Bone marrow (tissue), 2 donors: ENCODE measurements at regions not wholly inside any gene's neighbourhood (a gene's known extent, or its start where the extent isn't known, plus 50 kb on each side); places are given as distances from the start of the nearest gene placed in this dataset.
"Not testable (repeated sequence)": the region's sequence is repeated elsewhere in the genome, so short reads cannot be mapped to it uniquely, and the experiment has no call there.

Experiments
- DNase-seq, 2 donors: peaks; one replicate each; lab custom pipeline; 2025; lab: John Stamatoyannopoulos, UW

DNA sequence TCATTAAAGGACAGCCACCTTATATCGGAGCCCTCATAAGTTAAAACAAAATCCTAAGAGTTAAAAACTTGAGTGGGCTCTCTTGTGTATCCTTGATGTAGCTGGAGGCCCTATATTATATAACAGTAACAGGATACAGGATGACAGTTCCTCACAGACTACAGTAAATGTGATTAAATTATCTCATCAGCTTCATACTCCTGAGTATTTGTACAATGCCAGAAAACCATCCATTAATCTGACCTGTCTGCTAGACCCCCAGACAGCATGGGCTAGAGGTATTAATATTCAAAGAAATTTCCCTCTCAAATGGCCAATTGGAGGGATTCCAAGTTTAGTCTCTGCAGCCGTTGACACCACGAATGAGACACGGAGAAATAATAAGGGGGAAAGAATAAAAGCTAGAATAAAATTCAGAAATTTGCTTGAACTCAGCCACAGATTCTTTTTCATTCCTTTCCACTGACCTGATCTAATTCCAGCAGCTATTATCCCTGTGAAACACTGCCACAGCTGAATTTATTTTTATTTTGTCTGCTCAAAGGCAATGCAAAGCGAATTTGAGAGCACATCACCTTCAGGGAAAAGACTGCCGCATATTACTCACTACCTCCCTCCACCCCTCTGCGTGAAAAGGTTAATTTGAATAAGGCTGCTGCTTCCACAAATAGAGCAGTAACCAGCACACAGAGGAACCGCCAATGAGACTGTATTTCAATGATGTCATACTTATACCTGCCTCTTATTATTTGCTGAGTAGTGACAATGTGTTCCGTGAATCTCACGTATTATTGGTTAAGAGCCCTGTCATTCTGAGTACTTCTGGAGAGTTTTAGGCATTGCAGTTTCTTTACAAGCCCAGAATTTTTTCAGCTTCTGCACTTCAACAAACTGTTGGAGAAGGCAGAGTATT lies 155.9 kb upstream of the KLF12 start:
- DNase-seq = no peak

- no peak for DNase-seq
These were observed 154.9 kb upstream of the KLF12 start for GRCh38 chr13:74289107-74289506.

DNA sequence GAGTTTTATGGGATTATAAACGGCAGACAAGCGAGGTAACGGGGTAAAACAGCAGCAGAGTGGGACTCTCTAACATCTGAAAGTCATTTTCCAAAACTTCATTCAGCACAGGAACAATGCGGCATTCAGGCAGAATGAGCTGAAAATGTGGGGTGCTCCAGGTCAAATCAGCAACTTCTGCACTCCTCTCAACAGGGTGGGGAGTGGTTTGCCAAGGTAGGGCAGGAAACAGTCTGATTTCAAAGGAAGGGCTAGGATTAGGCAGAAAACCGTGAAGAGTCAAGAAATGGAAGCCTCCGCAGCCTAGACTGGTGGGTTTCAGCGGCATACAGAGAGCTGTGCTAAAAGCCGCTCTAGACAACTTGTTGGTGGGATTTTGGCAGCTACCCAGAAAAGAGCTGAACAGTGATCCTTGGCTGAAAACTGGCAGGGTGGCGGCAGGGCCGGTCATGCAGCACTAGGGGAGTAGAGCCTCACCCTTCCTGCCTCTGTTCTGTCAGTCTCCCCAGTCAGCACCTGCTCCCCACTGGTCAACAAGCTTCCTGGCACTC lies 154.2 kb upstream of the KLF12 start:
- DNase-seq = no peak

DNA sequence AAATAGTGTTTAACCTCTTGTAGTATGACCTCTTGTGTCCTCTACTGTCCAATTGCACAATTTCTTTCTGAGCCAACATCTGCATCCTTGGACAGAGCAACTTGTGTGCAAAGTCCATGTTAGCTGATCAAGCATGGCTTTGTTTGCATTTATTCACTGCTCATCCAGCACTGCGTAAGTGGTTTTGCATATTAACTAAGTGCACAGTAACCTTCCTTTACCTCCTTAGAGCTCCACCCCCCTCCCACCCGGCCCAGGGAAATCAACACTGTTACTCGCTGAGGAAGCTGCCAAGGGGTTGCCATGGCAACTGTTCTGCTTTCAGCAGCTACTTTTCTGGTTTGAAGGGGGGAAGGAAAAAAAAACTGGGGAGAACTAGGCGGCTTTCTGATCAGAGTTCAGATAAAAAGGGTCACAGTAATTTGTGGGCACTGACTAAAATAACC lies 153.5 kb upstream of the KLF12 start:
- DNase-seq = no peak

- DNase-seq = no peak
These were observed 146.7 kb upstream of the KLF12 start for GRCh38 chr13:74280795-74281490.

DNA sequence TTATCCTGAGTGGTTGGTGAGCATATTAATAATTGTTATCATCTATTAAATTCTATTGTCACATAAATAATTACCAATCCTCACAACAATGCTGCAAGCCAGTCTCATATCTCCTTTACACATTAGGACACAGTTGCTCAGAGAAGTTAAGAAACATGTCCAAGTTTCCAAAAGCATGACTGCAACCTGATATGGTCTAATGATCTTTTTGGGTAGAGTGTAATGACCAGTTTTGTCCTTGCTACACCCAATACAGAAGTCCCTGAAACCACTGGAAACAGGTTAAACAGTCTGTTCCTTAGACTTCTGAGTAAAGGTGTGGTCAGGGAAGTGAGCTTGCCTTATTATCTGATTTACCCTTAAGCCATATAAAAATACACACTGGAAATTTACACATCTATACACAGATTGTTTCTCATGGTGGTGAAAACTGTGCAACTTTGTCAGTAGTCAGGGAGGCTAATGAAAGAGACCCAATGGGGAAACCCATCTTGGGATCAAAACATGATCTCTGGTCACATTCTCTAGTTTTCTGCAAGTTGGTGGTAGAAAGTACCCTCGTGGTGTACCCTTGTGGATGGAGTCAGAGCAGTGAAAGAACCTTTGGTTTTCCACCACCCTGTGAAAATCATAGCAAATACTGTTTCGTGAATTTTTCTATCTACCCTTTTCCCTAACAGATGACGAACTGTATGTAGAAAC lies 146.0 kb upstream of the KLF12 start:
- DNase-seq = no peak

DNA sequence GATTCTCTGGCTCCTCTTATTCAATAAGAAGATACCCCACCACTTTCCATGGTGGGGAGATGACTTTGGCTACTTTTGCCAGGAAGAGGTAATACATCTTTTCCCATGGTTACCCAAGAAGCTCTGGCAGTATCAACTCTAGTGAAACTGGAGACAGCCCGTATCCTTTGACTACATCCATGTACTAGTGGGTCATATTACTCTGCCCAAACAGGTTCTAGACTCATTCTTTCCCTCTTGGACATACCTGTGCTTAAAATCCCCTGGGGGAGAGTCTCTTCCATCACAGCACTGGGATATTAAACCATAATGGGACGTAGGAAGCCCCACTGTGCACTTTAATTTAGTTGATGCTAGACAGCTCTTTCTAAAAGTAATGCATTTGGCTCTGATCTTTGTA lies 144.7 kb upstream of the KLF12 start:
- DNase-seq = no peak

GRCh38 chr13:74274916-74275315 lies 140.7 kb upstream of the KLF12 start:
- DNase-seq = no peak

DNA sequence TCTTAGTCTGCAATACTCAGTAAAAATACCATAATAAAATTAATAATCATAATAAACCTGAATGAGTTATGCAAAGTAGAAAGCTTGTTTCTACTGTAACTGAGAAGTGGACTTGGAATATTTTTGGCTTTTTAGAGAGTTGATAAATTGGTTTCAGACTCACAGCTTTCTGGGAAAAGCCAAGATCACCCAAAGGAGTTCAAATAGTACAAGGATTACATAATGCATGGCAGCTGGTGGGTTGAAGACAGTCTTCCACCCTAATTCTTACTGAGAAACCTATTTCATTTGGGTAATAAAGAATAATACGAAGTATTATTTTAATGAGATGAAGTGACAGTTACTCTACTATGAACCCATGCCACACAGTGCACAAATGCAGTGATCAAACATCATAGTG lies 139.4 kb upstream of the KLF12 start:
- no peak for DNase-seq

GRCh38 chr13:74272826-74273225 lies 138.6 kb upstream of the KLF12 start:
- no peak for DNase-seq

DNA sequence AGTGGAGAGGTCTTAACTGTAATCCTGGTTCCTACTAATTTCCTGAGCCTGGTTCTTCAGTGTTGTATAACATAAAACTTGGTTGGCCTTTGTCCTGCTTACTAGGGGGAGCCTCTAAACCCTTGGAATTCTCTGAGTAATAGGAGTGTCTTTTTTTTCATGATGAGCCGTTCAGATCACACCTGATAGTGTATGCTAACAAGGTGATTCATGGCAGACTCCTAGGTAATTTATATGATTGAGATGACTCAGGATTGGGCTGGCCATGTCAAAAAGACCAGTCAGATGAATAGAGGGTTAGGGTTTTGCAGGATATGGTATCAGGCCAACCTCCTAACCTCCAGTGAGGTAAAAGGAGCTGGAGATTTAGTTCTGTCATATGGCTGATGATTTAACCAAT lies 135.8 kb upstream of the KLF12 start:
- DNase-seq = no peak

DNA sequence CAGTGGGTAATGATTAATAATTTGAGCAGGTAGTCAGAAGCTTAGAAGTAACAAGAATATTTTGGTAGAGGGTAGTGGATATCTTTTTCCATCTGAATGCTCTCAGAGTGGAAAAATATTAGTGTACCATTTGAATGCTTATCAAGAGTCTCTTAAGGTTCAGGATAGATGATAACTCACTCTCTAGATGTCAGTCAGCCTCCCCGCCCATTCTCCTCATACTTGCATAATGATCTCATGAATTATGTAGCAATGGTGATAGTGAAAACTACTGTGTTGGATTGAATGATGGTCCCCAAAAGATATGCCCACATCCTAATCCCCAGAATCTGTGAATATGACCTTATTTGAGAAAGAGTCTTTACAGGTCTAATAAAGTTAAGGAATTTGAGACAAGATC lies 132.7 kb upstream of the KLF12 start:
- DNase-seq = no peak

- no peak for DNase-seq
These were observed 132.1 kb upstream of the KLF12 start for GRCh38 chr13:74266309-74266708.

DNA sequence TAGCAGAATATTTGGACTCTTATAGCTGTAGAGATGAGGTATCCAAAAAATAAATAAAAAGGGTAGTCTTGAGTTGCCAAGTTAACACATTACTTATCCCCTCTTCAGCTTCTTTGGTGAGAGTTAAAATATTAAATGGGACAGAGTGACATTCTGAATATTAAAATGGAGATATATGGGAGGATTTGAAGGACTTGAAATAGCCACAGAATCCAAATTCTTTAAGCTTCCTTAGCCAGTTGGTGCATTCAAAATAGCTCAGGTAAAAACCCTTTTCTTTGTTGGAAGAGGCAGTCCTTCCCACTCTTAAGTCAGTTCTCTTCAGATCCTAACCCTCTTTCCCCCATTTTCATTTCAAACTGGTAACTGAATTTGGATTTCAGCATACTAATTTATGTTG lies 130.1 kb upstream of the KLF12 start:
- DNase-seq = no peak

DNA sequence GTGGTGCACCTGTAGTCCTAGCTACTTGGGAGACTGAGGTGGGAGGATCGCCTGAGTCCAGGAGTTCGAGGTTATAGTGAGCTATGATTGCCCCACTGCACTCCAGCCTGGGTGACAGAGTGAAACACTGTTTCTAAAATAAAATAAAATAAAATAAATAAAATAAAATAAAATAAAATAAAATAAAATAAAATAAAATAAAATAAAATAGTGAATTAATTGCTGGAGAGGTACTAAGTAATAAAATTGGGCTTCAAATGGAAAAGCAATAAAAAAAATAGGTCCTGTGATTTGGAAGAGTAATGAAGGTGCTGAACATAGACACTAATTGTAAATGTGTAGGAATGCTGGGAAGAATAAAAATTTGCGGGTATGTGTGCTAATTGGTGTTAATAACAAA lies 126.2 kb upstream of the KLF12 start:
- DNase-seq = not testable (repeated sequence)

- no peak for DNase-seq
These were observed 125.4 kb upstream of the KLF12 start for GRCh38 chr13:74259641-74260040.

DNA sequence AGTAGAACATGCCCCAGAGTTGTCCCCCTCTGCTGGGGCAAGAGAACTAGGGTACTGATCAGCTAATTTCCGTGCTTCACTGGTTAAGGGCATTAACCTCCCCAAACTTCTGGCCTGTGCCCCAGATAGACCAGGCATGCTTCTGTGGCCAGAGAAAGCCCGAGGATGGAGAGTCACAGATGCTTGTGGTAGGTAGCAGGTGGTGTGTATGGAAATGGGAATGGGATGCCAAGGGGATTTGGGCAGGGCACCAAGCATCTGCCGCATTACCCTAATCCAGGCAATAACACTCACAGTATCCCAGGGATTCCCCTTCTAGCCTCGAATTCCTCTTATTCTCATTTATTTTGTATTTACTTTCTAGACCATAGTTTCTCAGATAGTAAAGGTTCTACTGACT lies 124.8 kb upstream of the KLF12 start:
- no peak for DNase-seq

DNA sequence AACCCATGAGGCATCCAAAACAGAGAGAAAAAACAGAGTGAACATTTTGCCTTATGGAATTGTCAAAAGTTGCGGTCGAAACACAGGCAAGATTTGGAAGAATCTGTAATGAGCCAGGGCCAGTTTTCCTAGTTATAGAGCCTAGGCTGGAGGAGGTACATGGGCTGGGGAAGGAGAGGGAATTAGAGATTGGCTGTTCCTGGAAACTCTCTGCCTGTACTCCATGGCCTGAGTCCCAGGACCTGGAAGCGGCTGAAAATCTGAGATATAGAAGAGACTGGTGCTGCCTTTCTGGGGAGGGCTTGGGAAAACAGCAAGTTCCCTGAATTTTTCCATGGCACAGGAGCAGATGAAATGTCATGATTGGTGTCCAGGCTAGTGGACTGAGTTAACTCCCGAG lies 122.8 kb upstream of the KLF12 start:
- DNase-seq = no peak

DNA sequence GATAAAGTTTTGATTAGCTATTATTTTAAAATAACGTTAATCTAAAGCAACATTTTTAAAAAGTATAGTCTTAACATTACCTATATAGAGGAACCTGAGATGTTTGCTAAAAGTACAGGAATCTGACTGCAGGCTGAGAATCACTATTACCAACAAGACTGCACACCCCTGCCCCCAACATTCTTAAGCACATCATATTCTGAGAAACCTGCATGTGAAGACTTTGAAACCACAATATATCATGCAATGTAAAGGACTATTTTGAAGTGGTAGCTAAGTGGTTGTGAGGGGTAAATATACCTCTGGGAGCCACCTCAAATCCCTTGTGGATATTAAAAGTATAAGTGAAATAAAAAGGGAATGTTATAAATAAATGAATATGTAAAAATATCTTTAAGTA lies 119.0 kb upstream of the KLF12 start:
- DNase-seq = no peak

DNA sequence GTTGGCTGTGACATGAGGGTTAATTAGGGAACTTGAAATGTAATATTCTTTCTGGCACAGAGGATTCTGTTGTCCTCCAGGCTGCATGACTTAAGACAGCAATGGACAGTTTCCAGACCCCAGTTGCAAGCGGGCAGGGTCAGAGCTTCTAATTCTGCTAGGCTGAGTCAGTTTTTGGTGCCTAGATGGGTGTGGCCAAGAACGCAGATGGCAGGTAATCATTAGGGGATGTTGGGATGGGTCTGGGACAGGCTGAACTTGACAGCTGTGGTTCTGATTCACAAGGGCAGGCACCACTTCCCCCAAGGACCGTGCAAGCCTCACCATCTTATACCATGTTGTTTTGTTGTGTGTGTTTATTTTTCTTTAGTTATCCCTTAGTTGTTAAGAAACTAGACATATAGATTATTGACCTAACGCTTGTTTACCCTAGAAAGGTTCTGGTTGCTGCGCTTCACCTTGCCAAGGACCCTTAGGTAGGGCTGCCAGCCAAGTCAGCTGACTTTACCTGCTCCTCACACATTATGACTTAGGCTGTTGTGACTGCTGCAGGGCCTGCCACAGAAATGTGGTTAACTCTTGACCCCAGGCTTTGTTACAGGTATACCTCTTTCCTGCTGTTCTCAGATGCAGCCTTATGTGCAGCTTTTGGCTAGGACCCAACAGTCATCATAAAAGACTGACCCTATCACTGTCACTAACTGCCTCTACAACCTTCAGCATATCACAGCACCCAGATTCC lies 117.7 kb upstream of the KLF12 start:
- DNase-seq = no peak

GRCh38 chr13:74250738-74251190 lies 116.6 kb upstream of the KLF12 start:
- DNase-seq = no peak

GRCh38 chr13:74248477-74248876 lies 114.3 kb upstream of the KLF12 start:
- no peak for DNase-seq
